ENCODE measurements at regions not wholly inside any gene's neighbourhood (a gene's known extent, or its start where the extent isn't known, plus 50 kb on each side); places are given as distances from the start of the nearest gene placed in this dataset.
A peak's percentile ranks its signal among the peaks of the same experiment; 100 is the strongest.
"Not testable (repeated sequence)": the region's sequence is repeated elsewhere in the genome, so short reads cannot be mapped to it uniquely, and the experiment has no call there.

GRCh38 chr11:129631201-129631600, 184.4 kb upstream of the TMEM45B start:
- DNase-seq (ENCODE audit: low read depth) = no peak

GRCh38 chr11:129636926-129637325, 178.7 kb upstream of the TMEM45B start:
- peak; percentile 44 for DNase-seq (ENCODE audit: low read depth)

- DNase-seq (ENCODE audit: low read depth) = peak; percentile 79
Observed at GRCh38 chr11:129637473-129637872, 178.2 kb upstream of the TMEM45B start.

GRCh38 chr11:129637983-129638776, 177.5 kb upstream of the TMEM45B start:
- peak; percentile 53 for DNase-seq (ENCODE audit: low read depth)

- peak; percentile 98 for DNase-seq (ENCODE audit: low read depth)
Observed at GRCh38 chr11:129639300-129639699, 176.3 kb upstream of the TMEM45B start.

GRCh38 chr11:129640671-129641070, 175.0 kb upstream of the TMEM45B start:
- DNase-seq (ENCODE audit: low read depth) = no peak

GRCh38 chr11:129643031-129643721, 172.5 kb upstream of the TMEM45B start:
- DNase-seq (ENCODE audit: low read depth) = peak; percentile 90

GRCh38 chr11:129644326-129644725, 171.3 kb upstream of the TMEM45B start:
- DNase-seq (ENCODE audit: low read depth) = no peak

- DNase-seq (ENCODE audit: low read depth) = no peak
Observed at GRCh38 chr11:129645943-129646342, 169.7 kb upstream of the TMEM45B start.

GRCh38 chr11:129650044-129650443, 165.6 kb upstream of the TMEM45B start:
- not testable (repeated sequence) for DNase-seq (ENCODE audit: low read depth)

- DNase-seq (ENCODE audit: low read depth) = no peak
Observed at GRCh38 chr11:129652835-129653234, 162.8 kb upstream of the TMEM45B start.

GRCh38 chr11:129655247-129655832, 160.3 kb upstream of the TMEM45B start:
- no peak for DNase-seq (ENCODE audit: low read depth)

- DNase-seq (ENCODE audit: low read depth) = no peak
Observed at GRCh38 chr11:129657866-129658525, 157.7 kb upstream of the TMEM45B start.

- DNase-seq (ENCODE audit: low read depth) = no peak
Observed at GRCh38 chr11:129658526-129658867, 157.2 kb upstream of the TMEM45B start.

GRCh38 chr11:129680907-129681306, 134.7 kb upstream of the TMEM45B start:
- no peak for DNase-seq (ENCODE audit: low read depth)

- no peak for DNase-seq (ENCODE audit: low read depth)
Observed at GRCh38 chr11:129681344-129682114, 134.1 kb upstream of the TMEM45B start.

- no peak for DNase-seq (ENCODE audit: low read depth)
Observed at GRCh38 chr11:129686269-129686668, 129.4 kb upstream of the TMEM45B start.

GRCh38 chr11:129691142-129691541, 124.5 kb upstream of the TMEM45B start:
- DNase-seq (ENCODE audit: low read depth) = no peak

GRCh38 chr11:129694538-129694937, 121.1 kb upstream of the TMEM45B start:
- no peak for DNase-seq (ENCODE audit: low read depth)

- DNase-seq (ENCODE audit: low read depth) = peak; percentile 70
Observed at GRCh38 chr11:129694966-129695365, 120.7 kb upstream of the TMEM45B start.
